SJSA1 (cell line): ENCODE measurements at regions not wholly inside any gene's neighbourhood (a gene's known extent, or its start where the extent isn't known, plus 50 kb on each side); places are given as distances from the start of the nearest gene placed in this dataset.

Source experiments
- DNase-seq, 2 experiments: peaks; one replicate each; pipeline ENCODE4 v3.0.0-alpha.2; 2015 to 2020; ENCODE audit warnings: low spot score in 2 of 2, low read depth in 1 of 2
- H3K27ac ChIP-seq: fragments of 250-450 bp; sonication (Bioruptor Pico); 2 replicates; pipeline ENCODE4 v1.5.1; 2020; ENCODE audit warnings: mild to moderate bottlenecking, moderate library complexity
- H3K27me3 ChIP-seq: fragments of 250-450 bp; sonication (Bioruptor Pico); replicated peaks from 2 replicates; pipeline ENCODE4 v1.5.1; 2020; ENCODE audit warnings: mild to moderate bottlenecking, moderate library complexity
- H3K36me3 ChIP-seq: fragments of 250-450 bp; sonication (Bioruptor Pico); 2 replicates; pipeline ENCODE4 v1.5.1; 2020; ENCODE audit warnings: mild to moderate bottlenecking
- H3K4me1 ChIP-seq: fragments of 250-450 bp; sonication (Bioruptor Pico); replicated peaks from 2 replicates; pipeline ENCODE4 v1.6.1; 2021; ENCODE audit warnings: mild to moderate bottlenecking
- H3K4me3 ChIP-seq: fragments of 250-450 bp; sonication (Bioruptor Pico); 2 replicates; pipeline ENCODE4 v1.5.1; 2020; ENCODE audit warnings: mild to moderate bottlenecking
- H3K9me3 ChIP-seq: fragments of 250-450 bp; sonication (Bioruptor Pico); replicated peaks from 2 replicates; pipeline ENCODE4 v1.5.1; 2020; ENCODE audit warnings: mild to moderate bottlenecking

GRCh38 chr3:18853269-18853668, 295.0 kb upstream of the KCNH8 start:
- Histone ChIP-seq H3K27ac (no peak overlapping the region), H3K4me1 (no peaks in the 10 kb centered on the region), H3K27me3 (no peaks in the 10 kb centered on the region)

GRCh38 chr3:18847583-18848197, 300.6 kb upstream of the KCNH8 start:
- Histone ChIP-seq H3K36me3 (no peaks in the 10 kb centered on the region), H3K27ac (no peak overlapping the region), H3K4me1 (no peaks in the 10 kb centered on the region), H3K4me3 (no peak overlapping the region), H3K27me3 (no peaks in the 10 kb centered on the region), H3K9me3 (no peaks in the 10 kb centered on the region)
- no peak for DNase-seq

More at GRCh38 chr3:18853269-18853668, 295.0 kb upstream of the KCNH8 start:
- H3K36me3 ChIP-seq, result no peaks in the 10 kb centered on the region
- no peaks in the 10 kb centered on the region for H3K9me3 ChIP-seq
- DNase-seq, result no peak
- no peak overlapping the region for H3K4me3 ChIP-seq

GRCh38 chr3:18843983-18844382, 304.3 kb upstream of the KCNH8 start:
- H3K36me3 ChIP-seq, result no peaks in the 10 kb centered on the region
- H3K4me3 ChIP-seq, result no peak overlapping the region
- H3K27ac ChIP-seq, result no peak overlapping the region
- no peaks in the 10 kb centered on the region for H3K9me3 ChIP-seq
- H3K27me3 ChIP-seq, result no peaks in the 10 kb centered on the region
- no peaks in the 10 kb centered on the region for H3K4me1 ChIP-seq
- no peak for DNase-seq

- Histone ChIP-seq H3K36me3 (no peaks in the 10 kb centered on the region), H3K4me1 (no peaks in the 10 kb centered on the region), H3K4me3 (no peak overlapping the region), H3K9me3 (no peaks in the 10 kb centered on the region), H3K27ac (no peak overlapping the region), H3K27me3 (no peaks in the 10 kb centered on the region)
- no peak for DNase-seq
Measured at GRCh38 chr3:18843188-18843587, 305.1 kb upstream of the KCNH8 start.

GRCh38 chr3:18841422-18842343, 306.6 kb upstream of the KCNH8 start:
- Histone ChIP-seq H3K27ac (no peak overlapping the region), H3K36me3 (no peaks in the 10 kb centered on the region), H3K4me3 (no peak overlapping the region), H3K9me3 (no peaks in the 10 kb centered on the region), H3K4me1 (no peaks in the 10 kb centered on the region), H3K27me3 (no peaks in the 10 kb centered on the region)
- no peak for DNase-seq

GRCh38 chr3:18840535-18841137, 307.7 kb upstream of the KCNH8 start:
- Histone ChIP-seq H3K9me3 (no peaks in the 10 kb centered on the region), H3K4me1 (no peaks in the 10 kb centered on the region), H3K4me3 (no peak overlapping the region), H3K36me3 (no peaks in the 10 kb centered on the region), H3K27me3 (no peaks in the 10 kb centered on the region), H3K27ac (no peak overlapping the region)
- DNase-seq, result no peak

- no peaks in the 10 kb centered on the region for H3K27me3 ChIP-seq
- H3K4me3 ChIP-seq, result no peak overlapping the region
- no peak overlapping the region for H3K27ac ChIP-seq
Measured at GRCh38 chr3:18838758-18839157, 309.6 kb upstream of the KCNH8 start.

GRCh38 chr3:18837137-18837755, 311.1 kb upstream of the KCNH8 start:
- no peak overlapping the region for H3K27ac ChIP-seq
- no peak overlapping the region for H3K4me3 ChIP-seq
- no peaks in the 10 kb centered on the region for H3K36me3 ChIP-seq
- H3K9me3 ChIP-seq, result no peaks in the 10 kb centered on the region
- no peak for DNase-seq
- no peaks in the 10 kb centered on the region for H3K4me1 ChIP-seq
- no peaks in the 10 kb centered on the region for H3K27me3 ChIP-seq

More at GRCh38 chr3:18838758-18839157, 309.6 kb upstream of the KCNH8 start:
- Histone ChIP-seq H3K9me3 (no peaks in the 10 kb centered on the region), H3K4me1 (no peaks in the 10 kb centered on the region), H3K36me3 (no peaks in the 10 kb centered on the region)
- no peak for DNase-seq

GRCh38 chr3:18835021-18835420, 313.3 kb upstream of the KCNH8 start:
- H3K27ac ChIP-seq, result no peak overlapping the region
- H3K4me1 ChIP-seq, result no peaks in the 10 kb centered on the region
- no peaks in the 10 kb centered on the region for H3K9me3 ChIP-seq
- H3K27me3 ChIP-seq, result no peaks in the 10 kb centered on the region
- no peak for DNase-seq
- H3K4me3 ChIP-seq, result no peak overlapping the region
- no peaks in the 10 kb centered on the region for H3K36me3 ChIP-seq

GRCh38 chr3:18830087-18830486, 318.2 kb upstream of the KCNH8 start:
- Histone ChIP-seq H3K27me3 (no peaks in the 10 kb centered on the region), H3K36me3 (no peaks in the 10 kb centered on the region), H3K4me1 (no peaks in the 10 kb centered on the region), H3K4me3 (no peak overlapping the region), H3K9me3 (no peaks in the 10 kb centered on the region), H3K27ac (no peak overlapping the region)
- no peak for DNase-seq

GRCh38 chr3:18828637-18829036, 319.7 kb upstream of the KCNH8 start:
- H3K9me3 ChIP-seq, result no peaks in the 10 kb centered on the region
- H3K27me3 ChIP-seq, result no peaks in the 10 kb centered on the region
- H3K36me3 ChIP-seq, result no peaks in the 10 kb centered on the region
- no peak overlapping the region for H3K27ac ChIP-seq
- no peak for DNase-seq
- H3K4me3 ChIP-seq, result no peak overlapping the region
- H3K4me1 ChIP-seq, result no peaks in the 10 kb centered on the region

- H3K27ac ChIP-seq, result no peak overlapping the region
- no peak for DNase-seq
- H3K27me3 ChIP-seq, result no peaks in the 10 kb centered on the region
- H3K9me3 ChIP-seq, result no peaks in the 10 kb centered on the region
- no peaks in the 10 kb centered on the region for H3K36me3 ChIP-seq
- H3K4me3 ChIP-seq, result no peak overlapping the region
- H3K4me1 ChIP-seq, result no peaks in the 10 kb centered on the region
Measured at GRCh38 chr3:18827664-18828063, 320.6 kb upstream of the KCNH8 start.

- Histone ChIP-seq H3K36me3 (no peaks in the 10 kb centered on the region), H3K4me1 (no peaks in the 10 kb centered on the region), H3K27me3 (no peaks in the 10 kb centered on the region), H3K9me3 (no peaks in the 10 kb centered on the region), H3K4me3 (no peak overlapping the region), H3K27ac (no peak overlapping the region)
- DNase-seq, result no peak
Measured at GRCh38 chr3:18825665-18826064, 322.6 kb upstream of the KCNH8 start.

GRCh38 chr3:18813300-18813699, 335.0 kb upstream of the KCNH8 start:
- Histone ChIP-seq H3K36me3 (no peaks in the 10 kb centered on the region), H3K27ac (no peak overlapping the region), H3K4me1 (no peaks in the 10 kb centered on the region), H3K4me3 (no peak overlapping the region), H3K9me3 (no peaks in the 10 kb centered on the region), H3K27me3 (no peaks in the 10 kb centered on the region)
- no peak for DNase-seq
